ENCODE measurements at regions not wholly inside any gene's neighbourhood (a gene's known extent, or its start where the extent isn't known, plus 50 kb on each side); places are given as distances from the start of the nearest gene placed in this dataset.

GRCh38 chr4:147220833-147221232 is 260.1 kb upstream of the EDNRA start:
- ATAC-seq: no peak
- POLR2A ChIA-PET: no interaction called here
- H3K4me3 Mint-ChIP-seq: no peak overlapping the region

More at GRCh38 chr4:147220833-147221232, 260.1 kb upstream of the EDNRA start:
- no peak for TF ChIP-seq ELF4 (CRISPR knock-in tag; IDR thresholded peaks at IDR 0.05; ENCODE audit: low read depth)
- no peak for TF ChIP-seq ZNF232 (CRISPR knock-in tag; IDR thresholded peaks at IDR 0.05)
- TF ChIP-seq ZNF219 (CRISPR knock-in tag; IDR thresholded peaks at IDR 0.05; ENCODE audit: borderline replicate concordance): no peak
- TF ChIP-seq SMAD4 (CRISPR knock-in tag; IDR thresholded peaks at IDR 0.05): no peak
- no peak for TF ChIP-seq ZBTB43 (CRISPR knock-in tag; IDR thresholded peaks at IDR 0.05)
- no peak for TF ChIP-seq ATF1 (CRISPR knock-in tag; IDR thresholded peaks at IDR 0.05)
- no peak for TF ChIP-seq ZSCAN18 (CRISPR knock-in tag; IDR thresholded peaks at IDR 0.05)
- TF ChIP-seq ZNF138 (CRISPR knock-in tag; conservative IDR thresholded peaks at IDR 0.05): no peak
- TF ChIP-seq PREB (CRISPR knock-in tag; IDR thresholded peaks at IDR 0.05; ENCODE audit: borderline replicate concordance): no peak
- TF ChIP-seq MAX (CRISPR knock-in tag; IDR thresholded peaks at IDR 0.05): no peak
- TF ChIP-seq JAZF1 (CRISPR knock-in tag; IDR thresholded peaks at IDR 0.05): no peak
- TF ChIP-seq MYBL2 (CRISPR knock-in tag; IDR thresholded peaks at IDR 0.05): no peak
- no peak for TF ChIP-seq CBFB (CRISPR knock-in tag; IDR thresholded peaks at IDR 0.05; ENCODE audit: low read depth)
- TF ChIP-seq TP53 (CRISPR knock-in tag; IDR thresholded peaks at IDR 0.05): no peak
- TF ChIP-seq OVOL2 (CRISPR knock-in tag; IDR thresholded peaks at IDR 0.05; ENCODE audit: borderline replicate concordance): no peak
- no peak for TF ChIP-seq ATF2 (CRISPR knock-in tag; IDR thresholded peaks at IDR 0.05; ENCODE audit: borderline replicate concordance, low read depth)
- no peak for TF ChIP-seq ATF6 (CRISPR knock-in tag; IDR thresholded peaks at IDR 0.05)
- no peak for TF ChIP-seq CREB1 (CRISPR knock-in tag; IDR thresholded peaks at IDR 0.05)
- no peak for TF ChIP-seq MLX (CRISPR knock-in tag; IDR thresholded peaks at IDR 0.05)
- TF ChIP-seq ZNF396 (CRISPR knock-in tag; IDR thresholded peaks at IDR 0.05; ENCODE audit: borderline replicate concordance): no peak
- Mint-ChIP-seq H3K9me3 (peaks cover 8% of the 10 kb centered on the region), H3K4me1 (no peaks in the 10 kb centered on the region), H3K36me3 (no peaks in the 10 kb centered on the region), H3K27ac (no peak overlapping the region), H3K27me3 (ENCODE audit: low read depth) (no peaks in the 10 kb centered on the region)
- CTCF ChIA-PET: no interaction called here
- no peak for DNase-seq (ENCODE audit: low spot score)

Data from WTC11 (cell line).